GM23338 (cell line): ENCODE measurements at regions not wholly inside any gene's neighbourhood (a gene's known extent, or its start where the extent isn't known, plus 50 kb on each side); places are given as distances from the start of the nearest gene placed in this dataset.

ENCODE experiments used
- ATAC-seq: fragments of 200-7000 bp; cut with Tn5 transposase; 3 replicates; pipeline ENCODE4 v1.9.1; 2020
- DNase-seq: peaks from one replicate; pipeline ENCODE4 v3.0.0-alpha.2; 2015; ENCODE audit warnings: low spot score
- H2AFZ ChIP-seq: fragments of 200-600 bp; sonication (generic); 2 replicates; pipeline ENCODE4 v1.8.0; 2016; ENCODE audit warnings: antibody characterized with exemption, mild to moderate bottlenecking, moderate library complexity
- H3F3A ChIP-seq: fragments of 200-600 bp; sonication (generic); replicated peaks from 2 replicates; pipeline ENCODE4 v1.8.0; 2017; ENCODE audit warnings: antibody characterized with exemption, mixed run types, low read depth
- H3K27ac ChIP-seq: fragments of 200-600 bp; sonication (generic); 2 replicates; pipeline ENCODE4 v1.6.1; 2016; ENCODE audit warnings: low read depth
- H3K27me3 ChIP-seq: fragments of 200-600 bp; sonication (generic); 2 replicates; pipeline ENCODE4 v1.8.0; 2016; ENCODE audit warnings: mild to moderate bottlenecking, mixed run types, moderate library complexity; ENCODE audit not compliant: insufficient read depth
- H3K36me3 ChIP-seq: fragments of 200-600 bp; sonication (generic); 2 replicates; pipeline ENCODE4 v1.8.0; 2016; ENCODE audit warnings: mild to moderate bottlenecking; ENCODE audit not compliant: insufficient read depth
- H3K4me1 ChIP-seq: fragments of 200-600 bp; sonication (generic); 2 replicates; pipeline ENCODE4 v1.8.0; 2016; ENCODE audit warnings: mild to moderate bottlenecking, moderate library complexity; ENCODE audit not compliant: insufficient read depth
- H3K4me2 ChIP-seq: fragments of 200-600 bp; sonication (generic); 2 replicates; pipeline ENCODE4 v1.7.1; 2017; ENCODE audit warnings: mixed run types
- H3K4me3 ChIP-seq: fragments of 200-600 bp; sonication (generic); 2 replicates; pipeline ENCODE4 v1.6.1; 2016; ENCODE audit warnings: mixed run types
- H3K79me2 ChIP-seq: fragments of 200-600 bp; sonication (generic); replicated peaks from 2 replicates; pipeline ENCODE4 v1.8.0; 2017; ENCODE audit warnings: mild to moderate bottlenecking; ENCODE audit not compliant: insufficient read depth
- H3K9me2 ChIP-seq: fragments of 200-600 bp; sonication (generic); 2 replicates; pipeline ENCODE4 v1.8.0; 2017; ENCODE audit not compliant: insufficient read depth
- H4K20me1 ChIP-seq: fragments of 200-600 bp; sonication (generic); replicated peaks from 2 replicates; pipeline ENCODE4 v1.8.0; 2017; ENCODE audit warnings: mild to moderate bottlenecking; ENCODE audit not compliant: insufficient read depth
- H3K27ac Mint-ChIP-seq: 2 replicates; pipeline ENCODE4 v1.8.0; 2020; ENCODE audit warnings: inconsistent platforms, mild to moderate bottlenecking, moderate library complexity, mixed read lengths
- H3K27me3 Mint-ChIP-seq: 3 replicates; pipeline ENCODE4 v1.8.0; 2022; ENCODE audit warnings: low read depth, mild to moderate bottlenecking, moderate library complexity, mixed read lengths, inconsistent platforms; ENCODE audit not compliant: insufficient read depth, poor library complexity
- H3K36me3 Mint-ChIP-seq: 3 replicates; pipeline ENCODE4 v1.8.0; 2021; ENCODE audit warnings: low read depth, mild to moderate bottlenecking, inconsistent platforms, moderate library complexity, mixed read lengths
- H3K4me1 Mint-ChIP-seq: 3 replicates; pipeline ENCODE4 v1.8.0; 2020; ENCODE audit warnings: mild to moderate bottlenecking, inconsistent platforms, mixed read lengths
- H3K4me3 Mint-ChIP-seq: 3 replicates; pipeline ENCODE4 v1.8.0; 2021; ENCODE audit warnings: moderate library complexity, mild to moderate bottlenecking, inconsistent platforms, mixed read lengths
- H3K9me3 Mint-ChIP-seq: 3 replicates; pipeline ENCODE4 v1.8.0; 2020; ENCODE audit warnings: moderate library complexity, mild to moderate bottlenecking, inconsistent platforms, mixed read lengths
- CREB1 ChIP-seq: fragments of 250-450 bp; sonication (Bioruptor Pico); IDR thresholded peaks from 2 replicates; pipeline ENCODE4 v1.5.0; 2020; ENCODE audit warnings: low read depth, mild to moderate bottlenecking, moderate library complexity
- ETS1 ChIP-seq: IDR thresholded peaks from 2 replicates; pipeline ENCODE4 v1.6.1; 2016; ENCODE audit warnings: antibody characterized with exemption
- EZH2 ChIP-seq: fragments of 200-600 bp; sonication (generic); IDR thresholded peaks from one replicate; pipeline ENCODE4 v1.8.0; 2017; ENCODE audit warnings: antibody characterized with exemption, mild to moderate bottlenecking, low read depth; ENCODE audit not compliant: unreplicated experiment
- EZH2phosphoT487 ChIP-seq: fragments of 200-600 bp; sonication (generic); IDR thresholded peaks from one replicate; pipeline ENCODE4 v1.8.1; 2018; ENCODE audit warnings: antibody characterized with exemption; ENCODE audit not compliant: unreplicated experiment
- JUNB ChIP-seq: IDR thresholded peaks from one replicate; pipeline ENCODE4 v1.6.1; 2016; ENCODE audit warnings: antibody characterized with exemption; ENCODE audit not compliant: unreplicated experiment
- NANOG ChIP-seq: IDR thresholded peaks from 2 replicates; pipeline ENCODE4 v1.6.1; 2016; ENCODE audit warnings: antibody characterized with exemption, borderline replicate concordance
- POLR2AphosphoS5 ChIP-seq: IDR thresholded peaks from 2 replicates; pipeline ENCODE4 v1.6.1; 2016; ENCODE audit warnings: antibody characterized with exemption, low read depth
- STAT1 ChIP-seq: IDR thresholded peaks from one replicate; pipeline ENCODE4 v1.6.1; 2016; ENCODE audit warnings: antibody characterized with exemption; ENCODE audit not compliant: unreplicated experiment
- ZNF331 ChIP-seq: fragments of 250-450 bp; sonication (Bioruptor Pico); IDR thresholded peaks from 2 replicates; pipeline ENCODE4 v1.5.0; 2020; ENCODE audit warnings: low read depth, mild to moderate bottlenecking, moderate library complexity
- ZNF462 ChIP-seq: fragments of 250-450 bp; sonication (Bioruptor Pico); IDR thresholded peaks from 2 replicates; pipeline ENCODE4 v1.5.0; 2020; ENCODE audit warnings: mild to moderate bottlenecking, moderate library complexity
- TF ChIP-seq, protein P1 (sequence below), 2 experiments: fragments of 200-600 bp in 1 of 2; sonication (generic) in 1 of 2; conservative IDR thresholded peaks; 2 replicates each; pipeline versions ENCODE4 v1.5.1 to v1.6.1; 2016 to 2017; ENCODE audit warnings: antibody characterized with exemption in 2 of 2, low read depth in 2 of 2, mild to moderate bottlenecking in 2 of 2, moderate library complexity in 1 of 2

- H3K27ac Mint-ChIP-seq, result no peak overlapping the region
- H4K20me1 ChIP-seq, result no peaks in the 10 kb centered on the region
- H3K36me3 Mint-ChIP-seq, result no peaks in the 10 kb centered on the region
Measured at GRCh38 chr20:48070991-48071652, 285.8 kb upstream of the SULF2 start.

More at GRCh38 chr20:48070991-48071652, 285.8 kb upstream of the SULF2 start:
- DNase-seq (no peak), ATAC-seq (no peak)
- Mint-ChIP-seq H3K4me1 (no peaks in the 10 kb centered on the region), H3K4me3 (no peak overlapping the region), H3K9me3 (peaks cover 6% of the 10 kb centered on the region; the same call in 1 of the 3 replicates), H3K27me3 (no peaks in the 10 kb centered on the region)
- no peaks in the 10 kb centered on the region for H3K36me3 ChIP-seq
- no peaks in the 10 kb centered on the region for H3K27me3 ChIP-seq
- no peak overlapping the region for H3K4me2 ChIP-seq
- no peaks in the 10 kb centered on the region for H3F3A ChIP-seq
- TF ChIP-seq STAT1, result no peak
- TF ChIP-seq NANOG, result no peak
- no peak for TF ChIP-seq JUNB
- no peak for TF ChIP-seq EZH2phosphoT487
- TF ChIP-seq ZNF331 (CRISPR knock-in tag), result no peak
- no peak for TF ChIP-seq POLR2AphosphoS5
- no peak for TF ChIP-seq ZNF462
- TF ChIP-seq CREB1 (CRISPR knock-in tag), result no peak
- no peak for TF ChIP-seq ETS1
- no peak for TF ChIP-seq EZH2
- TF ChIP-seq, protein P1, sequence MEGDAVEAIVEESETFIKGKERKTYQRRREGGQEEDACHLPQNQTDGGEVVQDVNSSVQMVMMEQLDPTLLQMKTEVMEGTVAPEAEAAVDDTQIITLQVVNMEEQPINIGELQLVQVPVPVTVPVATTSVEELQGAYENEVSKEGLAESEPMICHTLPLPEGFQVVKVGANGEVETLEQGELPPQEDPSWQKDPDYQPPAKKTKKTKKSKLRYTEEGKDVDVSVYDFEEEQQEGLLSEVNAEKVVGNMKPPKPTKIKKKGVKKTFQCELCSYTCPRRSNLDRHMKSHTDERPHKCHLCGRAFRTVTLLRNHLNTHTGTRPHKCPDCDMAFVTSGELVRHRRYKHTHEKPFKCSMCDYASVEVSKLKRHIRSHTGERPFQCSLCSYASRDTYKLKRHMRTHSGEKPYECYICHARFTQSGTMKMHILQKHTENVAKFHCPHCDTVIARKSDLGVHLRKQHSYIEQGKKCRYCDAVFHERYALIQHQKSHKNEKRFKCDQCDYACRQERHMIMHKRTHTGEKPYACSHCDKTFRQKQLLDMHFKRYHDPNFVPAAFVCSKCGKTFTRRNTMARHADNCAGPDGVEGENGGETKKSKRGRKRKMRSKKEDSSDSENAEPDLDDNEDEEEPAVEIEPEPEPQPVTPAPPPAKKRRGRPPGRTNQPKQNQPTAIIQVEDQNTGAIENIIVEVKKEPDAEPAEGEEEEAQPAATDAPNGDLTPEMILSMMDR (conservative IDR thresholded peaks at IDR 0.05; ENCODE audit: low read depth in 2 of 2), result no peak
- no peaks in the 10 kb centered on the region for H3K4me1 ChIP-seq
- no peaks in the 10 kb centered on the region for H3K79me2 ChIP-seq
- no peak overlapping the region for H2AFZ ChIP-seq
- H3K9me2 ChIP-seq, result no peaks in the 10 kb centered on the region
- no peak overlapping the region for H3K4me3 ChIP-seq
- no peak overlapping the region for H3K27ac ChIP-seq
